ENCODE measurements at regions not wholly inside any gene's neighbourhood (a gene's known extent, or its start where the extent isn't known, plus 50 kb on each side); places are given as distances from the start of the nearest gene placed in this dataset.

- H3K27ac Mint-ChIP-seq, result no peak overlapping the region
Observed at GRCh38 chr21:43343095-43343991, 83.6 kb downstream of the SIK1 start.

GRCh38 chr21:43342301-43342881 lies 84.5 kb downstream of the SIK1 start:
- no peak for ATAC-seq
- H3K27ac Mint-ChIP-seq, result no peak overlapping the region
- H3K4me1 Mint-ChIP-seq, result peaks cover 10% of the 10 kb centered on the region
- no peak overlapping the region for H3K4me3 Mint-ChIP-seq
- H3K36me3 Mint-ChIP-seq (ENCODE audit: low read depth), result peaks cover 2% of the 10 kb centered on the region
- H3K9me3 Mint-ChIP-seq, result peaks cover 6% of the 10 kb centered on the region
- no peak for DNase-seq
- H3K27me3 Mint-ChIP-seq, result peaks cover 3% of the 10 kb centered on the region

More at GRCh38 chr21:43343095-43343991, 83.6 kb downstream of the SIK1 start:
- Mint-ChIP-seq H3K4me1 (peaks cover 8% of the 10 kb centered on the region), H3K4me3 (no peak overlapping the region), H3K27me3 (no peaks in the 10 kb centered on the region), H3K36me3 (ENCODE audit: low read depth) (no peaks in the 10 kb centered on the region), H3K9me3 (no peaks in the 10 kb centered on the region)
- ATAC-seq, result no peak
- DNase-seq, result no peak

DNA sequence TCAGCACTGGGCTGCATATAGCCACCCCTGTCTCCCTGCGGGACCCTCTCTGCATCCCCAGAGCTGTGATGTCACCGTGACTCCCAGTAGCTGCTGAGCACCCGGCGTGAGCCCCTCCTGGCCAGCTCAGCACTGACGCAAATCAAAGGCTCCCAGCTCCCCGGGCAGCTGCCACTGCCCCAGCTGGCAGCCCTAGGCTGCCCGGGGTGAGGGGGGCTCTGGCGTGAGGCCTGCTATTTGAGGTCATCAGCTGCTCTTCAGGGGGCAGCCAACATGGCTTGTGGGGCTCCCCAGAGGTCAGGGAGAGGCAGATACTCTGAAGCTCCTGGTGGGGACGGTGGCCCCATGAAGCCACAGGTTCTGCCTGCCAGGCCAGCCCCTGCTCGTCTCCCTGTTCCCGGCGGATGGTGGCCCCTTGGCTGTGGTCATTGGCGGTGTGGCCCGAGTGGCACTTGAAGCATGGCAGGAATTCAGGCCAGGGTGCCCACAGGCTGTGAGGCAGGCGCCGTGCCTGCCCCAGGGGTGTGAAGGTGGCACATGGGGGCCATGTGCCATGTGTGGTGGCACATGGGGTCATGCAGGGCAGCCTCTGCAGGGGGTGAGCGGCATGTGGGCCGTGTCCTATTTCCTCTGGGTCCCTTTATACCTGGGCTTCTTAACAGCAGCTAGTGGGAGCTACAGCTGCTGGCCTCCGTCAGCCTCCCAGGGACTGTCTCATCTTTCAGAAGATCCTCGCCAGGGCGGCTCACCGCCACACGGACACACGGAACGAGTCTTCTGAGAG lies 85.4 kb downstream of the SIK1 start:
- Mint-ChIP-seq H3K9me3 (peaks cover 12% of the 10 kb centered on the region), H3K27ac (no peak overlapping the region), H3K4me1 (peaks cover 11% of the 10 kb centered on the region), H3K27me3 (peaks cover 3% of the 10 kb centered on the region), H3K4me3 (no peak overlapping the region), H3K36me3 (ENCODE audit: low read depth) (peaks cover 2% of the 10 kb centered on the region)
- no peak for ATAC-seq
- no peak for DNase-seq

GRCh38 chr21:43340491-43341377 lies 86.2 kb downstream of the SIK1 start:
- Mint-ChIP-seq H3K9me3 (peaks cover 12% of the 10 kb centered on the region), H3K27me3 (peaks cover 3% of the 10 kb centered on the region), H3K4me1 (peaks cover 4% of the 10 kb centered on the region), H3K27ac (no peak overlapping the region), H3K36me3 (ENCODE audit: low read depth) (peaks cover 2% of the 10 kb centered on the region), H3K4me3 (no peak overlapping the region)
- DNase-seq, result no peak
- no peak for ATAC-seq

GRCh38 chr21:43339668-43340067 lies 87.3 kb downstream of the SIK1 start:
- ATAC-seq (no peak), DNase-seq (no peak)
- Mint-ChIP-seq H3K9me3 (peaks cover 12% of the 10 kb centered on the region), H3K4me3 (no peak overlapping the region), H3K27ac (no peak overlapping the region), H3K4me1 (peaks cover 5% of the 10 kb centered on the region), H3K27me3 (peaks cover 3% of the 10 kb centered on the region), H3K36me3 (ENCODE audit: low read depth) (peaks cover 2% of the 10 kb centered on the region)

GRCh38 chr21:43338951-43339350 lies 88.0 kb downstream of the SIK1 start:
- DNase-seq (no peak), ATAC-seq (no peak)
- Mint-ChIP-seq H3K27me3 (peaks cover 3% of the 10 kb centered on the region), H3K36me3 (ENCODE audit: low read depth) (peaks cover 2% of the 10 kb centered on the region), H3K4me3 (no peak overlapping the region), H3K9me3 (peaks cover 12% of the 10 kb centered on the region), H3K27ac (peak overlapping the region; percentile 20), H3K4me1 (peaks cover 5% of the 10 kb centered on the region)

- peaks cover 5% of the 10 kb centered on the region for H3K4me1 Mint-ChIP-seq
- peaks cover 3% of the 10 kb centered on the region for H3K27me3 Mint-ChIP-seq
- no peak overlapping the region for H3K4me3 Mint-ChIP-seq
- H3K9me3 Mint-ChIP-seq, result peaks cover 12% of the 10 kb centered on the region
- ATAC-seq, result no peak
- H3K27ac Mint-ChIP-seq, result no peak overlapping the region
- DNase-seq, result no peak
- H3K36me3 Mint-ChIP-seq (ENCODE audit: low read depth), result peaks cover 2% of the 10 kb centered on the region
Observed at GRCh38 chr21:43337901-43338655, 88.9 kb downstream of the SIK1 start.

- H3K9me3 Mint-ChIP-seq, result peaks cover 12% of the 10 kb centered on the region
- H3K27ac Mint-ChIP-seq, result no peak overlapping the region
- peaks cover 2% of the 10 kb centered on the region for H3K36me3 Mint-ChIP-seq (ENCODE audit: low read depth)
- no peak for DNase-seq
- no peak for ATAC-seq
- peaks cover 5% of the 10 kb centered on the region for H3K4me1 Mint-ChIP-seq
- peaks cover 8% of the 10 kb centered on the region for H3K27me3 Mint-ChIP-seq
- H3K4me3 Mint-ChIP-seq, result no peak overlapping the region
Observed at GRCh38 chr21:43335119-43335518, 91.8 kb downstream of the SIK1 start.

DNA sequence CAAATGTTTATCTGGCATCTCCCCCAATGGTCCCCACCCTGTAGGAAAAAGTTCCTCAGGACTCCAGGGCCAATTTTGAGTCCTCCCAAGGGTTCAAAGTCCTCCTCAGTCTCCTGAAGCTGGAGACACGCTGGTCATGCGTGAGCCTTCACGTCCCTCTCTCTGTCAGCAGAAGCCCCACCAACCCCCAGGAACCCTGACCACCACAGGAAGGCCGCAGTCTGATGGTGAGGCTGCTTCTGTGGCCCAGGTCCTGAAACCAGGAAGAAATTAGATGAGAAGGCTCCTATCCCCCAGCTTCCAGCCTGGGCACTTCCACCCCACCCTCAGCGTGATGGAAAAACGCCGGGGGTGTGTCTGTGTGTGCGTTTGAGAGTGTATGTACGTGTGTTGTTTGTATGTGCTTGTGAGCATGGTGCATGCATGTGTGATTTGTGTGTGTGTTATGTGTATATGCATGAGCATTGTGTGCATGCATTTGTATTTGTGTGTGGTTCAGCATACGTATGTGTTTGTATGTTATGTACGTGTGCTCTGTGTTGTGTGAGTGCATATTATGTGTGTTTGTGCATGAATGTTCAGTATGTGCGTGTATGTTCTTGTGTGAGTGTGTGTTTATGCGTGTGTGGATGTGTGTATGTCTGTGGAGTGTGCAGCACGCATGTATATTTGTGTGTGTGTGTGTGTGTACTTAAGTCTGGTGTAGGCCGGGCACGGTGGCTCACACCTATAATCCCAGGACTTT lies 92.5 kb downstream of the SIK1 start:
- Mint-ChIP-seq H3K36me3 (ENCODE audit: low read depth) (peaks cover 2% of the 10 kb centered on the region), H3K4me3 (no peak overlapping the region), H3K9me3 (peaks cover 12% of the 10 kb centered on the region), H3K27ac (no peak overlapping the region), H3K27me3 (peaks cover 8% of the 10 kb centered on the region), H3K4me1 (peaks cover 5% of the 10 kb centered on the region)
- DNase-seq (no peak), ATAC-seq (no peak)

- Mint-ChIP-seq H3K4me1 (peaks cover 5% of the 10 kb centered on the region), H3K27ac (no peak overlapping the region), H3K27me3 (peaks cover 8% of the 10 kb centered on the region), H3K36me3 (ENCODE audit: low read depth) (peaks cover 2% of the 10 kb centered on the region), H3K4me3 (no peak overlapping the region), H3K9me3 (peaks cover 12% of the 10 kb centered on the region)
- DNase-seq (no peak), ATAC-seq (no peak)
Observed at GRCh38 chr21:43333298-43334062, 93.5 kb downstream of the SIK1 start.

- DNase-seq (no peak), ATAC-seq (no peak)
- Mint-ChIP-seq H3K4me1 (peaks cover 5% of the 10 kb centered on the region), H3K27me3 (peaks cover 6% of the 10 kb centered on the region), H3K36me3 (ENCODE audit: low read depth) (peaks cover 1% of the 10 kb centered on the region), H3K27ac (no peak overlapping the region), H3K4me3 (no peak overlapping the region), H3K9me3 (peaks cover 11% of the 10 kb centered on the region)
Observed at GRCh38 chr21:43332861-43333297, 94.1 kb downstream of the SIK1 start.

Measured in activated naive CD8-positive, alpha-beta T cell treated with anti-CD3 and anti-CD28 coated beads, Interleukin-2, amount 50 U/mL, for 24 hours (primary cell).